Stimulated activated naive CD8-positive, alpha-beta T cell treated with anti-CD3 and anti-CD28 coated beads, Interleukin-15, Interleukin-2, amounts not matched to agents 100 ng/mL and 50 ng/mL, for 24 hours (primary cell): ENCODE measurements at regions not wholly inside any gene's neighbourhood (a gene's known extent, or its start where the extent isn't known, plus 50 kb on each side); places are given as distances from the start of the nearest gene placed in this dataset.

Experiments
- H3K27ac Mint-ChIP-seq: one replicate; pipeline ENCODE4 v1.8.0; 2021; ENCODE audit warnings: mild to moderate bottlenecking, mixed read lengths
- H3K27me3 Mint-ChIP-seq: one replicate; pipeline ENCODE4 v1.8.0; 2021; ENCODE audit warnings: mixed read lengths
- H3K36me3 Mint-ChIP-seq: one replicate; pipeline ENCODE4 v1.8.0; 2021; ENCODE audit warnings: low read depth, mixed read lengths
- H3K4me1 Mint-ChIP-seq: one replicate; pipeline ENCODE4 v1.8.0; 2021; ENCODE audit warnings: low read depth, mixed read lengths
- H3K4me3 Mint-ChIP-seq: one replicate; pipeline ENCODE4 v1.8.0; 2021; ENCODE audit warnings: mild to moderate bottlenecking, mixed read lengths
- H3K9me3 Mint-ChIP-seq: one replicate; pipeline ENCODE4 v1.8.0; 2021; ENCODE audit warnings: mixed read lengths

GRCh38 chr17:83180996-83181481, 101.6 kb downstream of the METRNL start:
- Mint-ChIP-seq H3K9me3 (no peaks in the 10 kb centered on the region), H3K27ac (no peak overlapping the region), H3K27me3 (no peaks in the 10 kb centered on the region), H3K4me1 (peaks cover 3% of the 10 kb centered on the region), H3K4me3 (no peak overlapping the region), H3K36me3 (no peaks in the 10 kb centered on the region)

DNA sequence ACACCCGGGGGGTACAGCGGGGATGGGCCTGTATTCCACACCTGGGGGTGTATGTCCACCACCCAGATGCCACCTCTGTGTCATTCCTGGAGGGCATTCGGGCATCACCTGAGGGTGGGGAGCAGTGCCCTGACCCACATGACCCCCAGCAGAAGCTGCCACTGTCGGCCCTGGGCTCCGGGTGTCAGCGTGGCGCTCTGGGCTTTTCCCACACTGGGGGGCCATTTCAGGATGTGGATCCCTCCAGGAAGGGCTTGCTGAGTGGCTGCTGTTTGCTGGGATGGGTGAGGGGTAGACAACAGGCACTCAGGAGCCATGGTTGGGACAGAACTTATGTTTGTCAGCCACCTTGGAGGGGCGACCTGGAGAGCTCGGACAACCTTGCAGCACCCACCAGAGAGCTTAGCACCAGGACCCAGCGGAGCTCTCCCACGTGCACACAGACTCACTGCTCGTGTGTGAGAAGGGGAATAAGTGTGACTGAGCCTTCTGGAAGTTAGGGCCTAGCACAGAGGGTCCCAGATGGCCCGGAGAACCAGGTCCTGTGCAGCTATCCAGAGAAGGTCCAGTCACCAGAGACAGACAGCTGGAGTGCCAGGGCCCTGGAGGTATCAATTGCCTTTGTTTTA, 102.7 kb downstream of the METRNL start:
- Mint-ChIP-seq H3K36me3 (no peaks in the 10 kb centered on the region), H3K4me3 (no peak overlapping the region), H3K27me3 (no peaks in the 10 kb centered on the region), H3K27ac (no peak overlapping the region), H3K4me1 (peaks cover 3% of the 10 kb centered on the region), H3K9me3 (no peaks in the 10 kb centered on the region)

GRCh38 chr17:83182620-83183101, 103.3 kb downstream of the METRNL start:
- Mint-ChIP-seq H3K4me1 (peaks cover 3% of the 10 kb centered on the region), H3K9me3 (no peaks in the 10 kb centered on the region), H3K4me3 (no peak overlapping the region), H3K36me3 (no peaks in the 10 kb centered on the region), H3K27ac (no peak overlapping the region), H3K27me3 (no peaks in the 10 kb centered on the region)

DNA sequence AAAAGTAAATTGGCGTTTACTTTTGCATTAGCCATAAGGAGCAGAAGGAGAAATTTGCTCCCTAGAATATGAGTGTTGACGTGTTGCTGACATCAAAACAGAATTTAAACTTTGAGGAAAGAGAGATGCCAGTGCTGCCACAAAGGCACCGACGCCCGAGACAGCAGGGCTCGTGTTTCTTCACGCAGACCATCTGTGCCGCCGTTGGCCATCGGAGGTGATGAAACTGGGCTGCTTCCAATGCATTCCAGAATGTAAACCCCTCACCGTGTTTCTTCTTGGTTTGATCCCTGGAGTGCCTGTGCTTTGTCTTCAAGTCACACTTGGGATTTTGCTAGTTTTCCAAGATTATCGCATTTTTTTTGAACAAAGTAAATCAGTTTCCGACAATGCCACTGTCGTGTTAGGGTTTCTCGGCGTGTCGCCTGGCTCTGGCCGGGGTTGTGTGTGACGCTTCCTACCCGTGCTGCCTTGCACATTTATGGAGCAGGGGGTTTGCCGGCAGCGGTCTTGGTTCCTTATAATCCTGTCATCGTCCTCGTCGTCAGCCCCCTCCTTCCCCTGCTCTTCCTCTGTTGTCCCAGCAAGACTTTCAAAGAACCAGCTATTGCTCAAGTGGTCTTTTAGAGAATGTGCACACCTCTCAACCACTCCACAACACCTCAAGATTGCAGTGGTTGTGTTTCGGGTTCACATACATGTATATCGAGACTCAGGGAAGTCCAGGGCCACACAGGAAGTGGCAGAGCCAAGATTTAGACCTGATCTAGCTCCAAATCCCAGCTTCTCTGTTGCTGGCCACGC, 103.9 kb downstream of the METRNL start:
- no peak overlapping the region for H3K27ac Mint-ChIP-seq
- H3K36me3 Mint-ChIP-seq: no peaks in the 10 kb centered on the region

DNA sequence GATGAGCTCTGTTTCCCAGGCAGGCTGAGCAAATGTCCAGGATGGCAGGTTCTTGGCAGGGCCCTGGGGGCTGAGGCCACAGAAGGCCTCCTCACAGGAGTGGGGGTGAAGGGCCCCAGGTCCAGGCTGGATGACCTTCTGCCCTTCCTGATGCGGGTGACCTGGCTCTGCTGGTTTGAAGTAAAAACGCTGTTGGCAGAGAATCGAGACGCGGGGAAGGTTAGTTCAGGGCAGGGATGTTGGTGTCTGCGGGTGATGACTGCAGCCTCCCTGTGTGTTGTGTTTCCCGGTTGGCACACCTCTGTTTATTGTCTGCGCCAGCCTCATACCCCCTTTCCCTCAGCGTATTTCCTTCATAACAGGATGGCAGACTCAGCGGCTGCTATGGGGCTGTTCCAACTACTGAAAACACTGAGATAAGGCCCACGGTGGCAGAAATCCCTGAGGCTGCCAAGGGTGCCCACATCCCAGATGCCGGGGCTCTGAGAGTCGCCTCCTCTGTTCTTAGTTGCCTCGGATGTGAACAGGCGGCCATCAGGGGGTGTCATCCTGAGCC, 104.6 kb downstream of the METRNL start:
- H3K9me3 Mint-ChIP-seq: no peaks in the 10 kb centered on the region
- no peaks in the 10 kb centered on the region for H3K27me3 Mint-ChIP-seq
- peaks cover 7% of the 10 kb centered on the region for H3K4me1 Mint-ChIP-seq
- H3K4me3 Mint-ChIP-seq: no peak overlapping the region
- no peak overlapping the region for H3K27ac Mint-ChIP-seq
- no peaks in the 10 kb centered on the region for H3K36me3 Mint-ChIP-seq

More for the DNA sequence above, 103.9 kb downstream of the METRNL start:
- H3K27me3 Mint-ChIP-seq: no peaks in the 10 kb centered on the region
- no peak overlapping the region for H3K4me3 Mint-ChIP-seq
- peaks cover 7% of the 10 kb centered on the region for H3K4me1 Mint-ChIP-seq
- H3K9me3 Mint-ChIP-seq: no peaks in the 10 kb centered on the region

GRCh38 chr17:83185023-83186002, 105.9 kb downstream of the METRNL start:
- no peak overlapping the region for H3K4me3 Mint-ChIP-seq
- H3K36me3 Mint-ChIP-seq: no peaks in the 10 kb centered on the region
- H3K27me3 Mint-ChIP-seq: no peaks in the 10 kb centered on the region
- no peak overlapping the region for H3K27ac Mint-ChIP-seq
- H3K4me1 Mint-ChIP-seq: peaks cover 7% of the 10 kb centered on the region
- no peaks in the 10 kb centered on the region for H3K9me3 Mint-ChIP-seq

DNA sequence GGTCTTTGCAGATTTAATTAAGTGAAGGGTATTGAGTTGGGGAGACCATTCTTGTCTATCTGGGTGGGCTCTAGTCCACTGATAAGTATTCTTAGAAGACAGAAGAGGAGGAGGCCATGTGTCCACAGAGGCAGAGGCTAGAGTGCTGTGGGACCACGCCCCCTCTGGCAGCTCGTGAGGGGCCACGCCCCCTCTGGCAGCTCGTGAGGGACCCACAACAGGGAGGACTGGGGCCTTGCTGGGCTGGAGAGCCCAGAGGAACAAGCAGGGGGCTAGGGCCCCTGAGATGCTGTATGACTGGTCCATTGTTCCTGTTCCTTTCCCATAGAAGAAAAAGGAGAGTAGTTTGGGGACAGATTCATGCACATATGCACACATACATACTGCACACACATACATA, 106.8 kb downstream of the METRNL start:
- no peaks in the 10 kb centered on the region for H3K36me3 Mint-ChIP-seq
- no peaks in the 10 kb centered on the region for H3K27me3 Mint-ChIP-seq
- no peaks in the 10 kb centered on the region for H3K9me3 Mint-ChIP-seq
- H3K4me1 Mint-ChIP-seq: peaks cover 7% of the 10 kb centered on the region
- H3K4me3 Mint-ChIP-seq: no peak overlapping the region
- H3K27ac Mint-ChIP-seq: no peak overlapping the region

DNA sequence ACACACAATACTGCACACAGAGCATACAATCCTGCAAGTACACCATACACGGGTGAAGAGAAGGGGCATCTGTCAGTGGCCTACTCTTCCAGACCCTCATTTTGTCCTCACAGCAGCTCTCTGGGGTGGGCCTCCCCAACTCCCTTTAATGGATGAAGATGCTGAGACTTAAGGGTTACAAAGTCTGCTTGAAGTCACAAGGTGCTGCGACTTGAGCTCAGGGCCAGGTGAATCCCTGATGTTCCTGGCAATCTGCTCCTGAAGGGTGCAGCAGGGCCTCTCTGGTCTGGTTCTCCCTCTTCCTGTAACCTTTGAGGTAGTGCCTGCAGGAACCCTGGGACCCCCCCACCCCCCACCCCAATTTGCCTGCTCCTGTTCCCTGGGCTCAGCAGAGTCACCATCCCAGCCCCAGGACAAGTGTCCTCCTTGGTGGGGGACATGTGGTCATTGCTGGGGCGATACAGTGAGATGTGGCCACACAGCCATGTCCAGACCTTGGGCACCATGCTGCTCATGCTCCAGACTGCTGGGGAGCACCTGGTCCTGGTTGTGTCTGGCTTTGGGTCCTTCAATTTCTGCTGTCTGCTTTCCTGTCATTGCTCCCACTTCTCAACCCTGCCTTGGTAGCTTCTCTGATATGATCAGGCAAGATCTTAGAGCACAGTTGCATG, 107.5 kb downstream of the METRNL start:
- Mint-ChIP-seq H3K9me3 (no peaks in the 10 kb centered on the region), H3K4me3 (no peak overlapping the region), H3K27ac (no peak overlapping the region), H3K36me3 (no peaks in the 10 kb centered on the region), H3K27me3 (no peaks in the 10 kb centered on the region), H3K4me1 (peaks cover 7% of the 10 kb centered on the region)

- H3K36me3 Mint-ChIP-seq: no peaks in the 10 kb centered on the region
- H3K4me1 Mint-ChIP-seq: peaks cover 4% of the 10 kb centered on the region
- H3K27ac Mint-ChIP-seq: no peak overlapping the region
- no peaks in the 10 kb centered on the region for H3K27me3 Mint-ChIP-seq
- H3K4me3 Mint-ChIP-seq: no peak overlapping the region
- H3K9me3 Mint-ChIP-seq: no peaks in the 10 kb centered on the region
Observed at GRCh38 chr17:83187782-83188311, 108.4 kb downstream of the METRNL start.

DNA sequence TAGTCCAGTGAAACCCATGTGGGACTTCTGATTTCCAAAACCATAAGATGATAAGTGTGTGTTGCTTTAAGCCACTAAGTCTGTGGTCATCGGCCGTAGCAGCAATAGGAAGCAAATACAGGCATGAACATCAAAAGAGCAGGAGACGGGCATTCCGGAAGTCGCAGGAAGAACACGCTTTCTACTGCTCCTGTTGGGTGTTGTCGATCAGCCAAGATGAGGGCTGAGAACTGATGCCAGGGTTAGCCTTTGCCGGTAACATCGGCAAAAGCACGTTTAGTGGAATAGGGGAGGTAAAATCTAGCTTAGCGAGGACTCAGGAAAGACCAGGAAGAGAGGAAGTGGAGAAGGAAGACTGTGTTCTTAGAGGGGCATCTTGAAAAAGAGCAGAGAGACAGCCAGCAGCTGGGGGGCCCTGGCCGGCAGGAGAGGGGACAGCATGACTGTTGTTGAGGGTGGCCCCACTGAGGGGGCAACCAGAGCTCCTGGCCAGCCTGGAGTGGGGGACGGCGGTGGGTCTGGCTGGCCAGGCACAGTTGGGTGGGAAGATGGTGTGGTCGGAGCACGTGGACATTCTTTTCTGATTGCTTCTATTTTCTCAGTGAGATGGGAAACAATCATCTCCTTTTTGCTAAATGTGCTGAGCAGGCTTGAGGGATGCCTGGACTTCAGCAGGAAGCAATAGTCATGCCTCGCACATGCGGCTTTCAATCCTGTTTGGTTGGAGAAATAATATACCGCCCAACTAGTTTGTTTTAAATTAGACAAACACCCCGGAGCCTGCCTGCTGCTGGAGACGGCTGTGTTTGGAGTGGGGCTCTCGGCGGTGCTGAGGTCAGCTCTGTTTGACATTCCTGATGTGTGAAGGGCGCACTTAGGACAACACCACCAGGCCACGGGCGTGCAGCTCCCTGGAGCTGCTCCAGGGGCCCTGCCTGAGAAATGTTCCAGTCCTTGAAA, 109.9 kb downstream of the METRNL start:
- Mint-ChIP-seq H3K4me1 (peaks cover 13% of the 10 kb centered on the region), H3K27me3 (no peaks in the 10 kb centered on the region), H3K9me3 (no peaks in the 10 kb centered on the region), H3K4me3 (no peak overlapping the region), H3K27ac (peak overlapping the region; percentile 47), H3K36me3 (no peaks in the 10 kb centered on the region)

- no peak overlapping the region for H3K27ac Mint-ChIP-seq
- H3K4me1 Mint-ChIP-seq: peaks cover 19% of the 10 kb centered on the region
- H3K9me3 Mint-ChIP-seq: no peaks in the 10 kb centered on the region
- H3K27me3 Mint-ChIP-seq: no peaks in the 10 kb centered on the region
- H3K4me3 Mint-ChIP-seq: no peak overlapping the region
- no peaks in the 10 kb centered on the region for H3K36me3 Mint-ChIP-seq
Observed at GRCh38 chr17:83190004-83190385, 110.6 kb downstream of the METRNL start.

GRCh38 chr17:83190601-83191387, 111.4 kb downstream of the METRNL start:
- no peak overlapping the region for H3K27ac Mint-ChIP-seq
- H3K4me3 Mint-ChIP-seq: no peak overlapping the region
- peaks cover 23% of the 10 kb centered on the region for H3K4me1 Mint-ChIP-seq

More at GRCh38 chr17:83190601-83191387, 111.4 kb downstream of the METRNL start:
- H3K27me3 Mint-ChIP-seq: no peaks in the 10 kb centered on the region
- H3K36me3 Mint-ChIP-seq: no peaks in the 10 kb centered on the region
- no peaks in the 10 kb centered on the region for H3K9me3 Mint-ChIP-seq
